ENCODE measurements at regions not wholly inside any gene's neighbourhood (a gene's known extent, or its start where the extent isn't known, plus 50 kb on each side); places are given as distances from the start of the nearest gene placed in this dataset.

- DNase-seq (ENCODE audit: low read depth in 1 of 2, low spot score in 1 of 2), result no peak
Observed at GRCh38 chr16:74035816-74036215, 260.8 kb upstream of the PSMD7 start.

GRCh38 chr16:74034862-74035261, 261.8 kb upstream of the PSMD7 start:
- no peak for DNase-seq (ENCODE audit: low read depth in 1 of 2, low spot score in 1 of 2)

- DNase-seq (ENCODE audit: low read depth in 1 of 2, low spot score in 1 of 2), result no peak
Observed at GRCh38 chr16:74034200-74034599, 262.4 kb upstream of the PSMD7 start.

DNA sequence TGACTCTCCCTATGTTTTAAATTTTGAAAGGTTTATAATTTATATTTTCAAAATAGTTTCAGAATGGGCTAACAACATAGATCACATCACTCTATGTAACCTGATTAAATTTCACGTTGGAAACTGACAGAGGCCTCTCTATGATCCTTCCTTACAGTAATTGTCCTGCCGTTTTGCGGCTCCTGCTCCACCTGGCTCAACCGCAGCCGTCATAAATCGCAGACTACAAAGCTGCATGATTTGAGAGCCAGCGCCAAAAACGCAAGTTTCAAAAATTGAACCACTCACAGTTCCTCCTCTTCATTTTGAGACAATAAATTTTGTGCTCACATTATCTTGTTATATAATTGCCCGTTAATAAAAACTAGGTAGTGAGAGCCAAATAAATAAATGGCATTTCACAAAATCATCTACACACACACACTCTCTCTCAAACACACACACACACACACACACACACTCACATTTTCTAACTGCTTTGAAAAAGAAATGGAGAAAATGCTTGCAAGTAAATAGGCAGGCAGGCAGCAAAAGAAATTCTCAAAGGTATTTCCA, 263.1 kb upstream of the PSMD7 start:
- no peak for DNase-seq (ENCODE audit: low read depth in 1 of 2, low spot score in 1 of 2)

DNA sequence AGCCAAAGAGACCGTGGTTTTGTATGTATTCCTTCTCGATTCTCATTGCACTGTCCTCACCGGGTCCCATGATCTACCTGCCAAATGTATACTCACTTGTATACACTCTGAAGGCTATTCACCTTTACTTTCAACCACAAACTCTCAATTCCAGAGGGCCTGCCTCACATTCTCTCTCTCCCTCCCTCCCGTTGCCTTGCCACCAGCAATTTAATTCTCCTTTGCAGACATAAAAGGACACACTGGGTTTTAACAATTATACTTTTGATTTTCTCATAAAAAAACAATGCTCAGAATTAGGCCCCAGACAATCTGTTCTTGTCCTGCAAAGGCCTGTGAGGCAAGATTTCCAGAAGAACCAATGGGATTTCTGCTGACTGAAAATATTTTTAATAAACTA, 265.1 kb upstream of the PSMD7 start:
- no peak for DNase-seq (ENCODE audit: low read depth in 1 of 2, low spot score in 1 of 2)

- DNase-seq (ENCODE audit: low read depth in 1 of 2, low spot score in 1 of 2), result no peak
Observed at GRCh38 chr16:74030000-74030706, 266.5 kb upstream of the PSMD7 start.

DNA sequence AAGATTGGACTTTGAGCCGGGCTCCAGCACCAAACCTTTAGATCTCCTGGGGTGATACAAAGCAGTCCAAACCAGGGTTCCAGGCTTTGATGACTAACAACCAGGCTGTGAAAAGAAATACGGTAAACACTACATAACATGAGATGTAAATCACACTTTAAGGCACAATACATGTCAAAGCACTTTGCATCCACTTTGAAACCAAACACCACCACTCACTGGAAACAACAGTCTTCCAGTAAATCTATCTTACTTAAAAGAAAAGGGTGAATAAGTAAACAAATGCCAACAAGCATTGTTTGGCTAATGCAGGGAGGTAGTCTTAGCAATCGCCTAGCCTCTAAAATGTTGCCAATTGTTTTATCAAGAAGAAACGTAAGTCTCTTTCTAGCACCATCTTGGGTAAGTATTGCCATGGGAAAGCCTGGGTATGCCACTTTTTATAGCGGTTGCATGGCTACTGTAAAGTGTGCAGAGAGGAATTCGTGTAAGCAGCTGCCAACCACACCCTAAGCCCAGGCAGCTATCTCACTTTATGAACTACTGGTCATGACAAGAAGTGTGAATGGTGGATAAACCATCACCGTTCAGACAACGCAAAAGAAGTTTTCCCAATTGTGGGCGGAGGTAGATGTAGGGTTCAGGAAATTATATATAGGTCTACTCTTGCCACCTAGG, 267.4 kb upstream of the PSMD7 start:
- no peak for DNase-seq (ENCODE audit: low read depth in 1 of 2, low spot score in 1 of 2)

DNA sequence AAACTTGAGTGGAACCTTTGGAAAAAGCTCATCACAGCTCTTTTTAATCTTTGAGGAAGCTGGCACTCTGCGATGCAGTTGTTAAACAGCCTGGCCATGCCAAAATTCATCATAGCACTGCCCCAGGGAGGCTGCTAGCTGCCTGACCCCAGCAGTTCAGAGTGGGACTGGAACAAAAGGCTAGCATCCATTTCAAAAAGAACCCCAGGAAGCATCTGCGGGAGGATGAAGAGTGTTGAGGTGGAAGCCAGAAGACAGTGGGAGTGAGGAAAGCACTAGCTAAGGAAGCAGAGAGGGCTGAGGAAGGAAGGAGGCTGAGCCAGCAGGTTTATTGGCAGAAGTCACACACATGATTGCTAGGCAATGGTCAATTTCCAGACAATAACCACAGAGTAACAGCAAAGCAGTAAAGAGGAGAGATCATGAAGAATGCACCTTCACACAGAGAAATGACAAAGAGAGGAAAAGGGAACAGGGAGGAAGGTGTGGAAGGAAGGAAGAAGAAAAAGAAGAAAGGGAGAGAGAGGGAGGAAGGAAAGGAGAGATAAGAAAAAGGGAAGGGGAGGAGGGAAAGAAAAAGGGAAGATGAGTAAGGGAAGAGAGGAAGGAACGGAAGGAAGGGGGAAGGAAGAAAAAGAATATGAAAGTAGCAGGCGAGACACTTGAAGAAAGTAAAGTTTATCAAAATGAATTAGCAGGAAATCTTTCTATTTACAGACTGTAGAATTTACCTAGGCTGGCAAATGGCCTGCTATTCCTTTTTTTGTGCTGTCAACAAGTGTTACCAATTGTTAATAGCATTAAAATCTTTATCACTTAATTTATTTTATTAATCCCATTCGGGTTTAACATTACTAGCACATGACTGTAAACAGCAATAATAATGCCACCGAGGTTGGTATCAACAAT, 270.0 kb upstream of the PSMD7 start:
- no peak for DNase-seq (ENCODE audit: low read depth in 1 of 2, low spot score in 1 of 2)

DNA sequence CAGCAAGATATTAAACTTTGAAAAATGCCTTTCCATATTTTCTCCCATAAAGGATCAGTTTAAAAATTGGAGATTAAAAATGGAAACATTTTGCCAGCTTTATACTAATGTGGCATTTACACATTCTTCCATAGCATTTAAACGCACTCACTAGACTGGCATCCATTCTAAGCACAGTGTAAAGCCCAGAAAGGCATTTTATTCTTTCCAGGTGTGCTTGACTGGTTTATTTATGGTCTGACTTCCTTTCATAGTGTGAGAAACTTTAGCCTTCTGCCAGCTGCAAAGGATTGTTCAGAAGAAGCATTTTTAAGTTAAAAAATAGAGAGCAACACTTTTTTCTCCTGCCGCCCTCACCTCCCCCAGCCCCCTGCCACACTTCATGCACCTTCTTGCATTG, 271.7 kb upstream of the PSMD7 start:
- no peak for DNase-seq (ENCODE audit: low read depth in 1 of 2, low spot score in 1 of 2)

DNA sequence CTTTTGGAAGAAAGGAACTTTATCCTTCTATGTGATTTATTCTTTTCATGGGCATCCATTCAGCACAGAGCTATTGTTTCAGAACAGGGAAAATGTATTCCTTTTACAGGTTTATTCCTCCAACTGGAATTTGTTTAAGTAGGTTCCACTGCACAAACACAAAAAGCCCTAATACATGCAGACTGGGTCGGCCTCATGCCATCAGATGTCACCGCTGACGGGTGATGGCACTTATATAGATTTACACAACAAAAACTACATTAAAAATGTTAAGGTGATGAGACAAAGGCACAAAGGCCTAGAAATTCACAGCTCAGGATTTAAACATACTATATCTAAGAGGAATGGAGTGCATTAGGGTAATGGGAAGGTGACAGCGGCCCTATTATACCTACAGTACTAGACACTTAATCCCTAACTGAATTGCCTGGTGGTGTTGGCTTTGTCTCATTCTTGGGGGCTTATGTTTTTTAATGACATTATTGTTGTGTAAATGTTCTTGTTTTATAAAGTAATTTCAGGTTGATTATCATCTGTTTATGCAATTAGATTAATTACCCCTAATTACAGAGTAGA, 276.4 kb upstream of the PSMD7 start:
- no peak for DNase-seq (ENCODE audit: low read depth in 1 of 2, low spot score in 1 of 2)

DNA sequence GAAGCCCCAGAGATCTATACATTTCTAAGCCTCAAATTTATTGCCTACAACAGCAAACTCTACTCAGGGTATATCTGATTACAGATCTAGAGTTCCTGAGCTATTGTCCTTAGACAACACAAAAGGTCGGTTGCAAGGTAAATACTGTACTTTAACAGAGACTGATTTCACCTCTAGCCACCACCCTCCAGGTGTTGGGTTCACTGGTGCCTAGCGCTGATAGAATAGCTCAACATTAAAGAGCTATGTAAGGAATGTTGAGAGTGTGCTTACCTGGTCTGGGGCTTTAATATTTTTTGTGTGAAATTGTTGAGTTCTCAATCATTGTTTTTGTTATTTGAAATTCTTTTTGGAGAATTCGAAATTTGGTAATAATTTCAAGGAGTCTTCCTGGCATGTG, 277.0 kb upstream of the PSMD7 start:
- DNase-seq (ENCODE audit: low read depth in 1 of 2, low spot score in 1 of 2), result no peak

DNA sequence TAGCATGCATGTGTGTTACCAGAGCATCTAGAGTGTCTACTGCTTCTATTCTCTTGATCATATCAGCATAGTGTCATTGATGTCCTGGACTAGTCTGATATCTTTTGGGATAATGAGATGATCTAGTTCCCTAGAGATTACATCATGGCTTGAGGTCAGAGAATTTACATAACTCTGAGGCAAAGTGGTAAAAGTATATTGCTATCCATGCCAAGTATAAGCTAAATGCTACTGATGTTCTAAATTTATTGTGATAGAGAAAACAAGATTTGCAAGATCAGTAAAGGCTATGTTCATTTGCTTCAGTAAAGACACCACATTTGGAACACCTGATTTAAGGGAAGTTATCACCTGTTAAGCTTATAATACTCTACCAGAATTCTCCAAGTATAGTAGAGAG, 280.7 kb upstream of the PSMD7 start:
- DNase-seq (ENCODE audit: low read depth in 1 of 2, low spot score in 1 of 2), result no peak

- no peak for DNase-seq (ENCODE audit: low read depth in 1 of 2, low spot score in 1 of 2)
Observed at GRCh38 chr16:73998707-73999106, 297.9 kb upstream of the PSMD7 start.

GRCh38 chr16:73997971-73998370, 298.6 kb upstream of the PSMD7 start:
- DNase-seq (ENCODE audit: low read depth in 1 of 2, low spot score in 1 of 2), result no peak

DNA sequence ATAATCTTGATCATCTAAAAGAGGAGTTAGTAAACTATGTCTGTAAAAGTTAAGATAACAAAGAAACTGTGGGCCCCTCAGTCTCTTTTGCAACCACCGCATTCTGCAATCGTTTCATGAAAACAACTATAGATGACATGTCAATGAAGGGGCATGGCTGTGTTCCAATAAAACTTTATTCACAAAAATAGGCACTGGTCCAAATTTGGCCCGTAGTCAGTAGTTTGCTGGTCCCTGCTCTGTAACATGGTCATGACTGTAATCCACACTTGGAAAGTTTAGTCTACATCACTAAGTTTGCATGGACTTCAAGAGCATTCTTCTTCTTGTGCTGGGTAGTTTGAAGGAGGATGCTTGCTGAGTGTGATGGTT, 299.3 kb upstream of the PSMD7 start:
- no peak for DNase-seq (ENCODE audit: low read depth in 1 of 2, low spot score in 1 of 2)

DNA sequence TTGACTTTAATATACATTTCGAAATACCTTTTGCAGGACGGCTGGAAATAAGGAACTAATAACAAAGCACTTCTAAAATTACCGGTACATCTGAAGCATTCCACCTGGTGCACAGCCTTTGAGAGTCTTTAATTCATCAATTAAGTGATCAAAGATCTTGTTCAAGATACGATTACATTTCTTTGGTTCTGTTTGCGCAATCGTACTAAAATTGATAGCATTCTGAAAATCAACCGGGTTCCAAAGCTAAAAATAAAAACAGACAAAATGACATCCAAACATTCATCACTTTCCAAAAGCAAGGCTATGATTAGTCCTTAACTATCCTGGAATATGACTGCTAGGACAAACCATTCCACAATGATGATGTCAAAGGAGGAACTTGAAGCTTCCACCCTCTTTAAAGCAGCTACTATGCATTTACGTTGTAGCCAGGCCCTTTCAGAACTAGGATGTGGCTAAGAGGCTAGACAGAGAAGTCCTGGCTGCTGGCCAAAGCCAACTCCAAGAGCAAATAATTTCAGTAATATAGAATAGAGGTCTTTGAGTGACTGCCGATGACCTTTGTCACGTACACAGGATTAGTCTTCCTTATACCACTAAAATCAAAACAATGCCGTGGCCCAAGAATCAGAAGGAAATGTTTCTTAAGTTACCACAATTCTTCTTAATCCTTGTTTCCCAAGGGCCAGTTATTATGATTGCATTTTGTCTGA, 299.8 kb upstream of the PSMD7 start:
- no peak for DNase-seq (ENCODE audit: low read depth in 1 of 2, low spot score in 1 of 2)

- DNase-seq (ENCODE audit: low read depth in 1 of 2, low spot score in 1 of 2), result no peak
Observed at GRCh38 chr16:73993878-73994277, 302.7 kb upstream of the PSMD7 start.

DNA sequence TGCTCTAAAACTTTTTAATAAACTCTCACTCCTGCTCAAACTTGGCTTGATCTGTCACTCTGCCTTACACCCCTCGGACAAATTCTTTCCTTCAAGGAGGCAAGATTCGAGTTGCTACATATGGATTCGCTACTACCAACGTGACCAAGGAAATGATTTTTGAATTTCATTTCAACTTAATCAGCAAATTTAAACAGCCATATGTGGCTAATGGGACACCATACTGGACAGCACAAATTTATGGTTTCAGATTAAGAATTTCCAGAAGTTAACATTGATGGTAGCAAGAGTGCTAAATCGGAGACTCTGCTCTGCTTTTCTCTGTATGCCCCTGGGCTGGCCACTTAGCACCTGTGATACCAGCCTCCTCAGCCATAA, 318.2 kb upstream of the PSMD7 start:
- DNase-seq (ENCODE audit: low read depth in 1 of 2, low spot score in 1 of 2), result no peak

DNA sequence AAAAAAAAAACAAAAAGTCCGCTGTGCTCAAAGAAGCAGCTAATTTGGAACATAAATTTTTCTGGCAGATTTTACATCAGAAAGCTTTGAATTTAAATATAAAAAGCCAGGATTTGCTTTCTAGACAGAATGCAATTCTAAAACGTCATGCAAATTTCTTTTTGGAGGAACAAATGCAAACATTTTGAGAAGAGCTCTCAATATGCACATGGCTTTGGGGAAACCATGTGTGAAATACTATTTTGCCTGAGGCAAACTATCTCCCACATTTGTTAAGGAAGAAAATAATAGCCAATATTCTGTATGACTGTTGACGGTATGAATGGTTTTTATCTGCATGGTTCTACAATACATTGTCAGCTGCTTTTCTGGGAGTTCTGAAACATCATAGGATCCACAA, 320.0 kb upstream of the PSMD7 start:
- no peak for DNase-seq (ENCODE audit: low read depth in 1 of 2, low spot score in 1 of 2)

DNA sequence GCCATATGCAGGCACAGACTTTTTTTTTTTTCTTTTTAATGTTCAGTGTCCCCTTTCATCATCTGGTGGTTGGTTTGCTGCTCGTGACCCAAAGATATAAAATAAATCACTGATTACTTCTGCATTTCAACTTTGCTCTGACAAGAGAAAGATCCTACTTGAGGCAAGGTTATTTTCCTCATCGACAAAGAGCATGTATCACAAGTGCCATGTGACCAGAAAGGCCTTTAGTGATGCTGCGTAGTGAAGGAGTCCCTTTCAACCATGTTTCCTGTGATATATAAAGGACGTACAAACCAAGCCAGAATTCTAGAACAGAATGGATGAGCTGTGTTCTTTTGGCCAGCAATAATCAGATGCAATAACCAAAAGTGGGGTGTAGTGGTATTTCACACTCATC, 323.4 kb upstream of the PSMD7 start:
- no peak for DNase-seq (ENCODE audit: low read depth in 1 of 2, low spot score in 1 of 2)

GRCh38 chr16:73966851-73967250, 329.8 kb upstream of the PSMD7 start:
- no peak for DNase-seq (ENCODE audit: low read depth in 1 of 2, low spot score in 1 of 2)

Data from activated CD4-positive, alpha-beta T cell treated with anti-CD3 and anti-CD28 coated beads, Interleukin-2, amount 50 U/mL, for 24 hours (primary cell).